ENCODE measurements at regions not wholly inside any gene's neighbourhood (a gene's known extent, or its start where the extent isn't known, plus 50 kb on each side); places are given as distances from the start of the nearest gene placed in this dataset.

DNA sequence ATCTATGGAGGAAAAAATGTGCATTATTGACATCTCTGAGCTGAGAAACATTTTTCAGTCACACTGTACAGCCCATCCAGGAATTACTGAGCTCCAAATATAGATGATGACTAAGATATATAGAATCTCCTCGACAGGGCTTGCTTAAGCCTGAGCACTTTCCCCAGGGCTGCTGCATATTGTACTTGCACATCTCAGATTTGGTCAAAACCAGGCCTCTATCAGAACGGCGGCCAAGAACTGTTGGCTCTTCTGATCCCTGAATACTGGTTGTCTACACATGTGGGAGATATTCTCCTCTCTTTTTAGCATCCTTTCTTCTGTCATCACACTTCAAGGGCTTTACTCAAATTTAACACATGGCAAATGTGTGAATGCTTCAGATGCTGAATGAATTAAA, 201.5 kb upstream of the SLC35G4 start:
- no peak for TF ChIP-seq CTCF (IDR thresholded peaks at IDR 0.05; ENCODE audit: borderline replicate concordance, insufficient read depth, low read depth, low read length)
- no peak overlapping the region for H3K4me3 ChIP-seq (ENCODE audit: low read depth, low read length)

- no peak for TF ChIP-seq CTCF (IDR thresholded peaks at IDR 0.05; ENCODE audit: borderline replicate concordance, insufficient read depth, low read depth, low read length)
- no peak overlapping the region for H3K4me3 ChIP-seq (ENCODE audit: low read depth, low read length)
Observed at GRCh38 chr18:11405804-11406203, 203.6 kb upstream of the SLC35G4 start.

DNA sequence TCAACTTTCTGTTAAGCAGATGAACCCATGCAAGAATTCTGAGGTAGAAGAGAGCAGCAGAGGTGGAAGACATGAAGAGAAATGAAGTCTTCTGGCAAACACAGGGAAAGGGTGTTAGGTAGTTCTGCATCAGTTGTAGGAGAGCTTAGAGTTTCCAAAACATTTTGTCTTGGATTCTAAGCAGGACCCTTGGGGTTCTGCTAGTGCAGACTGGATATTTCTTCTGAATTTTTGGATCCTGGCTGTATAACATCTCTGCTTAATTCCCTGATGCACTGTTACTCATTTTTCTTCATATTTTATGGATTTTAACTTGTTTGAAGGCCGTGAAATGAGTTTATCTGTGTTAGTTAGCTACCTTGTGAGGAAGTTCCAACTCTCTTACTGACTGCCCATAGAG, 208.7 kb upstream of the SLC35G4 start:
- TF ChIP-seq CTCF (IDR thresholded peaks at IDR 0.05; ENCODE audit: borderline replicate concordance, insufficient read depth, low read depth, low read length) = no peak

DNA sequence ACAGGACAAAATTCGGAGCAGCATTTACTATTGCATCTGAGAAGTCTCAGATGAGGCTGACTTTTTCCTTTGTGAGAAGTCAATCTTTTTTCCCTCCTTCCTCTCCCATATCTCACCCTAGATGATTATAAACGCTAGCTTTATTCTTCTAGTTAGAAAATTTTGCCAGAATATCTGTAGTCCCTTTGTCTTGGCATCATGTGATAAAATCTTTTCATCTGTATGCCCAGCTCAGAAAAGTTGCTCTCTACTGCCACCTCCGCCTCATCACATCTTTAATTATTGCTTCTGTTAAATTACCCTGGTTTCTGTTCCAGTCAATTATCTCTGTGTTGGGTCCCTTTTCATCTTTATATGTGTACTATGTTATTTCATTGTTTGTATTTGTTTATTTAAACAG, 210.8 kb upstream of the SLC35G4 start:
- no peak for TF ChIP-seq CTCF (IDR thresholded peaks at IDR 0.05; ENCODE audit: borderline replicate concordance, insufficient read depth, low read depth, low read length)

More for the DNA sequence above, 208.7 kb upstream of the SLC35G4 start:
- H3K4me3 ChIP-seq (ENCODE audit: low read depth, low read length) = no peak overlapping the region

DNA sequence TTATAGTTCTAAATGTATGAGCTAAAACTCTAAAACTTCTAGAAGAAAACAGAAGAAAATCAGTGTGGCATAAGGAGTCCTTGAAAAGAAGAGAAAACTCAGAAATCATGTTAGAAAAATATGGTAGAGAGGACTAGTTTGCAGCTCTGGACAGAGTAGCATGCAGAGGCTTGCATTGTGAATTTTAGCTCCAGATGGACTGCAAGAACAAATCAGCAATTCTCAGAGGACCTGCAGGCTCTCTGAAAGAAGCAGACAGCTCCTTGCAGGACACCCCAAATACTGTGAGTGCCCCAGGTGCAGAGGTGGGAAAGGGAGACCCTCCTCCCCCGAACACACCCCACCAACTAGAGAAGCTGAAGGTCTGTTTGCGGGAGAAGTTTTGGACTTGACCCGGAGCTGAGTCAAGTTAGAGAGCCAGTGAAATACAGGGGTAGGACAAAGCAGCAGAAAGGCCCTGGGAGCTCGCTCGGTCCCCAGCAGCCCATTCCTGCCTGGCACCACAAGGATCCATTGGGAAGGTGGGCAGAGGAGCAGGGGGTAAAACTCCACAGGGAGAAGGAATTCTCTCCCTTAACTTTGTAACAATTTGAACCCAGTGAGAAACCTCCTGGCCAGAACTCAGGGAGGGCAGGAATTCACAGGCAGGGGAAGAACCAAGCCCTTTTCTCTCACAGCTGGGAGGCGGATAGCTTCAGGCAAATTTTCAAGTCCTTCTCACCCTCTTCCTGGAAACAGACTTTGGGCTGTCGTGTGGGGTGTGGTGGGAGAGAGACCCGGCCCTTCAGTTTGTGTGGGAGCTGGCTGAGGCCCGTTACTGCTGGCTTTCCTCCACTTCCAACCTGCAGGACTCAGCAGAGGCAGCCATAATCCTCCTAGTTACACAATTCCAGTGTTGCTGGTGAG, 216.2 kb upstream of the SLC35G4 start:
- no peak for TF ChIP-seq CTCF (IDR thresholded peaks at IDR 0.05; ENCODE audit: borderline replicate concordance, insufficient read depth, low read depth, low read length)
- H3K4me3 ChIP-seq (ENCODE audit: low read depth, low read length) = no peak overlapping the region

More for the DNA sequence above, 210.8 kb upstream of the SLC35G4 start:
- H3K4me3 ChIP-seq (ENCODE audit: low read depth, low read length) = no peak overlapping the region

GRCh38 chr18:11392292-11392691, 217.1 kb upstream of the SLC35G4 start:
- H3K4me3 ChIP-seq (ENCODE audit: low read depth, low read length) = no peak overlapping the region
- TF ChIP-seq CTCF (IDR thresholded peaks at IDR 0.05; ENCODE audit: borderline replicate concordance, insufficient read depth, low read depth, low read length) = no peak

- no peak for TF ChIP-seq CTCF (IDR thresholded peaks at IDR 0.05; ENCODE audit: borderline replicate concordance, insufficient read depth, low read depth, low read length)
- no peak overlapping the region for H3K4me3 ChIP-seq (ENCODE audit: low read depth, low read length)
Observed at GRCh38 chr18:11391661-11392060, 217.7 kb upstream of the SLC35G4 start.

Measured in GM12875 (cell line).